NCI-H128 (cell line): ENCODE measurements at regions not wholly inside any gene's neighbourhood (a gene's known extent, or its start where the extent isn't known, plus 50 kb on each side); places are given as distances from the start of the nearest gene placed in this dataset.

Source experiments
- DNase-seq: peaks from one replicate; lab custom pipeline; 2025; ENCODE audit not compliant: unreplicated experiment; lab: John Stamatoyannopoulos, UW

- DNase-seq, result no peak
Measured at GRCh38 chr17:79355165-79355564, 255.7 kb downstream of the RBFOX3 start.

DNA sequence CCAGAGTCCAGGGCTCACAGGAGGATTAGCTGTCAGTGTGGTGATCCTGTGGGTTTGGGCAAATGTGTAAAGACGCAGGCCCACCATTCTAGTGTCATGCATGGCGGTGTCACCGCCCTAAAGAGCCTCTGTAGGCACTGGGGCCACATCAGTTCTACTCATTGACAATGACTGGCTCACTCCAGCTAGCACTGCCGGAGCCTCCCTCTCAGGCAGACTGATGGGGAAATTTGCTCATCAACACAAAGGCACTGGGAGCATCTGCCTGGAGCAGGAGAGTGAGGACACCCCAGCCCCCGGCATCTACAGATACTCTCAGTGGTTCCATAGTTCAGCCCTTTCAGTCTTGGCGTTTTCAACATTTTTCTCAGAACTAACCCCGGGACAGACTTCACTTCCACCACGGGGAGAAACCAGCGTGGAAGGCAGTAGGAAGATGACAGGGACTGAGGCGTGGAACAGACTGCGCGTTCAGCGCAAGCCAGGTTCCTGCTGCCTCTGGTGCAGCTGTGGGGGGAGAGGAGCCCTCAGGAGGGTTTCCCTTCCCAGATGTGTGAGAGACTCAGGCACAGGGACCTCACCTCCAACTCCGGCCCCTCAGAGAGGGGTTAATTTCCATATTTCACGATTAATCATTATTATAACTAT lies 256.6 kb downstream of the RBFOX3 start:
- no peak for DNase-seq

- no peak for DNase-seq
Measured at GRCh38 chr17:79353548-79353947, 257.3 kb downstream of the RBFOX3 start.

DNA sequence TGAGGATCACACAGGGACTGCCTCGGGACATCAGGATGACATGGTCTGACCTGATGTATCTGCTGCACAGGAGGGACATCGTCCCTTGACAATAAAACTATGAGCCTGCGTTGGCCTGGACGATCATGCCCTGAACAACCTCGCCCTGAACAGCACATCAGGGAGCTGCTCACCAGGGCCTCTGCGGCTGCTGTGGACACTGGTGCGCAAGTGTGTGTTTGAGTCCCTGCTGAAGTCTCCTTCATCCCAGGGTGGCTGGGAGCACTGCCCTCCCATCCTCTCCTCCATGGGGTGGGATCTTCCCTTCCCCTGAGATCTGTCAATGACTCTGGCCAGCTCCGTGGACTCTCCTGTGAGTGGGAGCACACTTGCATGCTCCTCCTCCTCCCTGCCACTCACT lies 257.8 kb downstream of the RBFOX3 start:
- no peak for DNase-seq

DNA sequence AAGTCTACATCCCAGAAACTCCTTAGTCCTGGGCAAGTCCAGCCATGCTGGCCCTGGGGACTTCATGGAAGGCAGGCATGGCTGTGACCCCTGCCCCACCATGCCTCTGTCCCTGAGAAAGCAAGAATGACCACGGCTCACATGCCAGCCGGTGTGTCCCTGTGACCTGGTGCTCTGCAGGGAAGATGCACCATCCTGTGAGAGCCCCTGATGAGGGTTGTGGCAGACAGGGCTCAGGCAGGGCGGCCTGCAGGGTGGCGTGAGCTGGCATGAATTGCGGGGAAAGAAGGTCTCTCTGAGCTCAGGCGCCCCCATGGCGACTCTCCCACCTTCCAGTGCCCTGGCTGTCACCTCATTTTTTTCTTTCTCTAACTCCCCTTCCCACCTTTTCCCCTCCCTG lies 260.3 kb downstream of the RBFOX3 start:
- DNase-seq, result no peak

DNA sequence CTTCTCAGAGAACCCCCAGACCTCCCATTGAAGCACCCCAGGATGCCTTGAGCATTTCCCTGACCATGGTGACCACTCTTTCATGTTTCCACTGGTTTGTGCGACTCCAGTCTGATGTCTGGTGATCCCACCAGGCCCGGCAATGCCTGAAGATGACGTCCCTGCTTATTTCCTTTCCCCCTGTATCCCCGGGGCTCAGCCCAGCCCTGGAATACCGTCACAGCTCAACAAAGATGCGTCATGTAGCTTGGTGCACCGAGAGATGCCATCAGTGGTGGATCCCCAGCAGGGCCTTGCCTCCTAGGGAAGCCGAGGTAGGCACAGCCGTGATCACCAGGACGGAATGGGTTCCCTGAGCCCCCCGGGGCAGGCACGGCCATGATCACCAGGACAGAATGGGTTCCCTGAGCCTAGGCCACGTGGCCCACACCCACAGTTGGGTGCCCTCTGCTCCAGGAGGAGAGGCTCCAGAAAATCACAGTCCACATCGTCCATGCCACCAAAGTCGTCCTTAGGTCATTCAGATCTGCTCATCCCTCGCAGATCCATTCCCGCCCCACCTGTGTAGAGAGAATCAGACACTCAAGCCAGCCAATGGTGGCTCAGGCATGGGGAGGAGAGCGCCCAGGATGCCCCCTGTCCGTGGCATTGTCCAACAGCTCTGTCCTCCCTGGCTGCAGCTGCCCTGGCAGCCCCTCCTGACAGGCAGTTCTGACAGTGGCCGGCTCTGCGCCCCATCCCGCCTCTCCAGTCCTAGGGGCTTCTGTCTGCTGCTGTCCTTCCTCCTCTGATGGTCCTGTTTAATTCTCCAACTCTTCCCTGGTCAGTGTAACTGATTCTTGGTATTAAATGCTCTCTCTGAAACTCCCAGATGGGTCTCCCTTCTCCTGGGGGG lies 261.1 kb downstream of the RBFOX3 start:
- no peak for DNase-seq

GRCh38 chr17:79342376-79342775 lies 267.8 kb downstream of the ENGASE start:
- DNase-seq, result no peak

DNA sequence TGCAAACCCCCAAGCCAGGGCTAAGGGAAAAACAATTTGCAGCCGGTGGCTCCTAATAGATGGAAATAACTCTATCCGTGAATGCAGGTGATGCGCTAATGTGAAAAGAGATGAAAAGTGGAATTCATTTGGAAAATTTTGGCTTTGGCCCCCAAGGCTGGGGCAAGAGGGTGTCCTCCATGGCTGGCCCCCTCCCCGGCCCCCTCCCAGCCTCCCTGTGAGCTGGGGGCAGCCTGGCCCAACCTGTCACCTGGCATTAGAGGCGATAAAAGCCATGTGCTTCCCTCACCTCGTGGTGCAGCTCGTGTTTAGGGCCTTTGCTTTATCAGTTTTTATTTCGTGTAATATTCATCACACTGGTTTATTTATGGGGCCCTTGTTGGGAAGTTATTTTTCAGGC lies 267.2 kb downstream of the ENGASE start:
- no peak for DNase-seq

DNA sequence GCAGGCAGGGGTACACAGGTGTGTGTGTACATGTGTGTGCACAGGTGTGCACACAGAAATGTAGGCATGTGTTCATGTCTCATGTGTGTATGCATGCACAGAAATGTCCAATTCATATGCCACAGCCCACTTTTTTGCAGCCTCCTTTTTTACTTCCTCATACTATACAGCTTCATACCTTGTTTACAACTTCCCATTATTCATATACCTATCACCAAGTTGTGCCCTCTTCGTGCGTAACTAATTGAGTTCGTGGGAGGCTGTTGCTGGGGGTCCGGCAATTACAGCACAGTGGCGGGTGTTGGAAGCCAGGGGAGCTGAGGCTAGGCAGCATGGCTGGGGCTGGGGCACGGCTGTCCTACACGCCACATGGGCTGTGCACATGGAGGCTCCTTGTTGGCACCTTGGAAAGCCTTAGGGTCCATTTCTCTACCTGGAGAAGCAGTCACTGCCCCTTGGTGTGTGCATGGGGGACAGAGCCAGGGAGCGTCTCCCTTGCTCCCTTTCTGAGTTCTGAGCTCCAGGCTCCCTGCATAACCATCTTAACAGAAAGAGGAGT lies 266.7 kb downstream of the ENGASE start:
- DNase-seq, result no peak

DNA sequence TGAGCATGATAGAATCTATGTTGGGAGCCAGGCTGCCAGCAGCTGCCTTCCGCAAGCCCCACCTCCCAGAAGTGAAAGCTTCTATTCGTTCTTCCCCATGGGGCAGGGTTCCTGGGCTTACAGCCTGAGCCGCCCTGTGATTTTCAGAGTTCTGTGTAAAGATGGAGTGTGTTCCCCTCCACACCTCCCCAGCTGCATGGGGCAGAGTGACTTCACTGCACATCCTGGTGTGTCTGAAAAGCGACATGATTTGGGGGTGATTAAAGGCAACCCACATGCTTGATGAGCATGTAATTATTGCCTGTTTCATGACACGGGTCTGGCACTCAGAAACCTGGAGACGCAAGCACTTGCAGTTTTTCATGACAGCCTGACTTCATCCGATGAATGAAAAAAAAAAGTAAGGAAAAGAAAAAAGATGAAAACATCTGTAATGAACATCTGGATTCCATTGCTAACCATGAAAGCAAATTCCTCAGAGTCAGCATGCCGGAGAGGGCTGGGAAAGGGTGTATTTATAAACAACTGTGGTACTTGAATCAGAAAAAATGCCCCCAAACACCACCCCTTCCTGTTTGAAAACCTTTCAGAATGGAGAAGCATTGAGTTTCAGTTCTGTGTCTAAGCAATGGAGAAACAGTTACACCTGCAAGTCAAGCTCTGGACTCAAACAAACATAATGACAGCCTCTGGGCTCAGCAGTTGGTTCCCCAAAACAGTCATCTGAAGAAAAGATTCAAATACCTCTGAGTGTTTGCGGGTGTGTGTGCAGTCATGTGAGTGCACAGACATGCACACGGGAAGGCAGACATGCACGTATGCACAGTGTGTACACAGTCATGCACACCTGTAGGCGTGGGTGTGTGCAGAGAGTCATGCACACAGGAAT lies 266.0 kb downstream of the ENGASE start:
- no peak for DNase-seq

GRCh38 chr17:79339321-79339720 lies 264.7 kb downstream of the ENGASE start:
- no peak for DNase-seq

DNA sequence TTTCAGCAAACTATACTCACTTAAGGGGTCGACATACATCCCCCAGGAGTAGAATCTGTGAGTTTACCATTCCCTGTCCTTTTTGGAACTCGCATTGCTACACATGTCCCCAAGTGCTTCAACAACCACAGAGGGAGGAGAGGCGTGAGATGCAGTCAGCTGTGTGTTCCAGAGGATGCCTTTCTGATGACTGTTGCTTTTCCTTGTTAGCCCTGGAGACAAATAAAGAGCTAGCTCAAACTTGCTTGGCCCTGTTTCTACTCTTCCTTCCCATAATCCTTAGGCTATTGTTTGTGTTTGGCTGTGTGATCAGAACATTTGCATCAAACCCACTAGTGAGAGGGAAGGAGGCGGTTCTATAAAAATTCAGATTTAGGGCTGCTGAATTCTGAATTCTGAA lies 264.0 kb downstream of the ENGASE start:
- no peak for DNase-seq

- DNase-seq, result no peak
Measured at GRCh38 chr17:79338152-79338551, 263.5 kb downstream of the ENGASE start.

- DNase-seq, result no peak
Measured at GRCh38 chr17:79337053-79337452, 262.4 kb downstream of the ENGASE start.

DNA sequence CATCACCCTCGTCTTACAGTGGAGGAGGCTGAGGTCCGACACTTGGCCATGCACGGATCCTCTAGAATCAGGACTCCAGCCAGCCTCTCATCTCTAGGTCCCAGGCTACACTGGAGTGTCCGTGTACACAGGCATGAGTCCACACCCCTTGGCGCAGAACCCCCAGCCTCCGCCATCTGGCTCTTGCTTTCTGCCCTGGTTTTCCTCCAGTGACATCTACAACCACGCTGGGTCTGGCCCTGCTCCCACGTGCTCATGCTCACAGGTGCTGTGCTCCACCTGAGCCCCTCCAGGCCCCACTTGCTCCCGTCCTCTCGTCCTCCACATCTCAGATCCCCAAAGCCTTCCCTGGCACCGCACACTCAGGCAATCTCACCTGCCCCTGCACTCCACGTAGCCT lies 260.8 kb downstream of the ENGASE start:
- DNase-seq, result no peak

DNA sequence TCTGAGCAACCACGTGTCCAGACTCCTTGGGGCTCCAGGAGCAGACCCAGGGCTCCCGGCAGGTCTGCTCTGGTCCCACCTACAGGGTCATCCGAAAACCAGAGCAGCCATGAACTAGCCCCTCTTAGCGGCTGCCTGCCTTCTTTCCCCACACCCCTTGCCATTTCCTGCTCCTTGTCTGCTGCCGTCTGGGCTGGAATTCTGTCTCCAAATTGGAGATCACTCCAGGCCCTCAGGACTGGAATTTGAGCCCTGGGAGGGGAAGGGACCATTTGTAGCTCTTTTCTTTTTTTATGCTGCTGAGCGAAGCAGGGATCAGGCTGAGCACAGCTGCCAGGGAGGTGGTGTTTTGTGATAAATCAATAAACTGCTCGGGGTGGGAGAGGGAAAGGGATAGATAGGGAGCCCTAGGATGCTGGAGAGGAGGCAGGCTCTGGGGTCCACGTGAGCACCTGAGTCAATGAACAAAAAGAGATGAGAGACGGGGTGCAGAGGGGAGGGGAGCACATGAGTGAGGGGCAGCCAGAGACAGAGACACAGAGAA lies 257.5 kb downstream of the ENGASE start:
- DNase-seq, result no peak

DNA sequence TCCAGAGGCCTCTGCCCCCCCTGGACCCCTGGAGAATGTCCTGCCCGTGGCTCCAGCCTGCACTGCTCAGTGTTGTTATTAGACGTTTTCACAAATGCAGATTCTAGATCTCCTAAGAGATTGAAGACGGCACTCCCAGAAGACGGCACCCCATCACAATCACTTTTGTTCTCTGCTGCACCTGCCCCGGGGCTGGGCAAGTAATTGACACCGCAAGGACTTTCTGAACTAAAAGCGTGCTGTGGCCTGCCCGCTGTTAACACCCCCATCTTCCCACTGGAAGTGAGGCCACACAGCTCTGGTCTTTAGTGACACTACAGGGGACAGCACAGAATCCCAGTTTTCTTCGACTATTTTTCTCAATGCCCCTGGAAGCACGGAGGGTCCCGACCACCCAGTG lies 256.9 kb downstream of the ENGASE start:
- no peak for DNase-seq

DNA sequence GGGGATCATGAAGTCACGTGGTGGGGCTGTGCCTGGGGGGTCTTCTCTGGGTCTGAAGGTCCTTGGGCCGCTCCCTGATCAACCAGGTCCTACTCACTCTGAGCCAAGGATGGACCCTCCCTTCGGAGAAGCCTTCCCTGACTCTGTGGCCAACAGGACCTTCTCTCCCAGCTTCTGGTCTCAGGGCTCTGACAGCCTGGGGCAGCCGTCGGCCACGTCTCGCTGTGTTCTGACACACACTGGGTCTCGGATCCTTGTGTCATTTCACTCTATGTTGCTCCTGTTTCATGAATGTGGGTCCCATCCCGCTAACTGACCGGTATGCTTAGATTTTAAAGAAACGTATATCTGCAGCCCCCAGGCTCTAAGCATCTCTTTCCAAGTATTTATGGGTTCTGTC lies 256.1 kb downstream of the ENGASE start:
- no peak for DNase-seq

DNA sequence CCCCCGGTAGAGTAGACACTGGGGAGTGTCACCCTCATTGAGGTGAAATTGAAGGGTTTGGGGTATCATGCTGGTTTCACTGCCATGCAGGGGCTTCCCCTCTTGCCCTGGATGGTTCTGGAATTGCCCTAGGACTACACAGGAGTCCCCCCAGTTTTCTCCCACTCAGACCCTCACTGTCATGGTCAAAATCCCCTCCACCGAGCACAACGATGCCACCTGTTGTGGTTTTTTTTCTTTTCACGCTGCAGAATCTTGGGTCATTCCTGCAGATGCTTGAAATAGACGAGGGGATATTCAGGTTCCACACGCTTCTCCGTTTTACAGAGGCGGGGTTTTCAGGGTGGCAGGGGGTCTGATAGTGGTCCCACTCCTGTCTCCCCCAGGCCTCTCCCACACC lies 255.6 kb downstream of the ENGASE start:
- DNase-seq, result no peak

DNA sequence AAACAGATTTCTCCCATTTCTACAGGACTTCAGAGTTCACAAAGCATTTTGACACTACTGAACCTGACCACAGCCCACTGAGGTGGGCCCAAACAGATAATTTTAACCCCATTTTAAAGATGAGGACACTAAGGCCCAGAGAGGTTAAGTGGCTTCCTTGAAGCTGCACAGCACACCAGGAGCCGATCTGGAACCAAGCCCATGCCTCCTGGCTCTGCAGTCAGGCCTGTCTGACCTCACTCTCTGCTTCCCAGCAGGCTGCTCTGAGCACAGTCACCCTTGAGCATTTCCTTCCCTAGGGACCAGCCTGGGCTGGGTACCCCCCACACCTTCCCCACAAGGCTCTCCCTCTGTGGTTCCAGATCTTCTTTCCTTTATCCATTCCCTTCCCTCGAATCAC lies 252.2 kb downstream of the ENGASE start:
- DNase-seq, result no peak
